Endothelial cell of umbilical vein (primary cell): ENCODE measurements at regions not wholly inside any gene's neighbourhood (a gene's known extent, or its start where the extent isn't known, plus 50 kb on each side); places are given as distances from the start of the nearest gene placed in this dataset.

Experiments
- BruUV-seq: library from RNA; stranded (reverse); fragments of 400-500 nt; replicated peaks from 2 replicates; lab custom pipeline; 2021; lab: Mats Ljungman, UMichigan
- CTCF ChIA-PET: fragments of 300-600, 350-600 bp; sonication (Branson Sonifier 250); formaldehyde crosslinking; loops from one replicate; lab custom pipeline; 2021; ENCODE audit warnings: antibody characterized with exemption, inconsistent platforms; lab: Charles Lee
- POLR2A ChIA-PET: fragments of 300-600, 350-600 bp; sonication (Branson Sonifier 250); formaldehyde crosslinking; loops from one replicate; lab custom pipeline; 2021; ENCODE audit warnings: antibody characterized with exemption, inconsistent platforms; lab: Charles Lee
- DNase-seq: peaks from one replicate; pipeline ENCODE4 v3.0.0-alpha.2; 2011; ENCODE audit warnings: low read depth, low spot score
- FAIRE-seq: peaks from 2 replicates; lab custom pipeline; 2011; peaks lifted over from hg19 to GRCh38; lab: Jason Lieb, UNC
- H2AFZ ChIP-seq: 2 replicates; pipeline ENCODE4 v1.6.0; 2012; ENCODE audit warnings: low read depth, low read length, control low read depth, inconsistent platforms
- H3K27ac ChIP-seq: 2 replicates; pipeline ENCODE4 v1.5.1; 2011; ENCODE audit warnings: low read depth, mild to moderate bottlenecking, control low read depth, low read length, moderate library complexity; ENCODE audit not compliant: insufficient read depth
- H3K27me3 ChIP-seq, 2 experiments: 2 replicates each; pipeline versions ENCODE4 v1.6.0 to v1.6.1; 2011; ENCODE audit warnings: low read length in 2 of 2, mixed read lengths in 1 of 2; ENCODE audit not compliant: control insufficient read depth in 2 of 2, insufficient read depth in 2 of 2
- H3K36me3 ChIP-seq, 2 experiments: 2 replicates in 1 of 2; 3 replicates in 1 of 2; pipeline ENCODE4 v1.5.1; 2011; ENCODE audit warnings: low read length in 2 of 2, mild to moderate bottlenecking in 1 of 2, moderate library complexity in 1 of 2; ENCODE audit not compliant: control insufficient read depth in 2 of 2, insufficient read depth in 2 of 2; ENCODE audit errors: extremely low read depth in 1 of 2
- H3K4me1 ChIP-seq: 3 replicates; pipeline ENCODE4 v1.5.1; 2011; ENCODE audit warnings: mild to moderate bottlenecking, low read length; ENCODE audit not compliant: control insufficient read depth, insufficient read depth; ENCODE audit errors: extremely low read depth
- H3K4me2 ChIP-seq: 2 replicates; pipeline ENCODE4 v1.6.1; 2011; ENCODE audit warnings: low read length, control low read depth, mixed read lengths; ENCODE audit not compliant: insufficient read depth
- H3K4me3 ChIP-seq, 3 experiments: fragments of 200-600 bp in 1 of 3; sonication (generic), shearing (Covaris generic) in 1 of 3; replicated peaks in 1 of 3; 2 replicates each; pipeline ENCODE4 v1.5.1; 2011 to 2016; ENCODE audit warnings: control low read depth in 3 of 3, low read length in 3 of 3, mild to moderate bottlenecking in 2 of 3, inconsistent platforms in 1 of 3, low read depth in 1 of 3, moderate library complexity in 1 of 3; ENCODE audit not compliant: insufficient read depth in 1 of 3
- H3K79me2 ChIP-seq: 2 replicates; pipeline ENCODE4 v1.6.0; 2012; ENCODE audit warnings: low read length, inconsistent platforms; ENCODE audit not compliant: control insufficient read depth, insufficient read depth
- H3K9ac ChIP-seq: replicated peaks from 2 replicates; pipeline ENCODE3; 2011; ENCODE audit warnings: low read length, control low read depth; ENCODE audit not compliant: insufficient read depth; ENCODE audit errors: extremely low read depth
- H3K9me1 ChIP-seq: replicated peaks from 3 replicates; pipeline ENCODE4 v1.6.0; 2011; ENCODE audit warnings: mild to moderate bottlenecking, low read length; ENCODE audit not compliant: control insufficient read depth, insufficient read depth; ENCODE audit errors: extremely low read depth
- H3K9me3 ChIP-seq: replicated peaks from 2 replicates; pipeline ENCODE4 v1.5.1; 2012; ENCODE audit warnings: low read length, inconsistent platforms; ENCODE audit not compliant: control insufficient read depth, insufficient read depth
- H4K20me1 ChIP-seq: replicated peaks from 2 replicates; pipeline ENCODE3; 2011; ENCODE audit warnings: mild to moderate bottlenecking, low read length; ENCODE audit not compliant: control insufficient read depth, insufficient read depth; ENCODE audit errors: extremely low read depth
- CTCF ChIP-seq, 2 donors: IDR thresholded peaks; 1 replicate in 1 of 2; 2 replicates in 1 of 2; pipeline ENCODE4 v1.5.1; 2011; ENCODE audit warnings: low read length in 2 of 2, mild to moderate bottlenecking in 2 of 2, moderate library complexity in 2 of 2, control low read depth in 1 of 2, inconsistent platforms in 1 of 2, low read depth in 1 of 2; ENCODE audit not compliant: insufficient read depth in 1 of 2; ENCODE audit errors: extremely low read depth in 1 of 2
- EZH2 ChIP-seq: IDR thresholded peaks from 2 replicates; pipeline ENCODE4 v1.6.1; 2012; ENCODE audit warnings: borderline replicate concordance, low read depth, mild to moderate bottlenecking, moderate library complexity, low read length, inconsistent platforms; ENCODE audit not compliant: severe bottlenecking
- FOS ChIP-seq: IDR thresholded peaks from 2 replicates; pipeline ENCODE4 v1.6.1; 2011; ENCODE audit warnings: mild to moderate bottlenecking, low read length, moderate library complexity, borderline replicate concordance; ENCODE audit not compliant: insufficient read depth
- GATA2 ChIP-seq: IDR thresholded peaks from 2 replicates; pipeline ENCODE4 v1.7.0; 2011; ENCODE audit warnings: low read depth, mild to moderate bottlenecking, moderate library complexity, mixed read lengths, low read length; ENCODE audit not compliant: insufficient read length, insufficient read depth
- JUN ChIP-seq: IDR thresholded peaks from 2 replicates; pipeline ENCODE4 v1.6.1; 2011; ENCODE audit warnings: borderline replicate concordance, low read depth; ENCODE audit not compliant: insufficient read length, insufficient read depth
- MYC ChIP-seq: IDR thresholded peaks from one replicate; pipeline ENCODE4 v1.6.1; 2011; ENCODE audit warnings: mild to moderate bottlenecking, low read depth, low read length
- POLR2A ChIP-seq: IDR thresholded peaks from 2 replicates; pipeline ENCODE4 v1.6.1; 2012; ENCODE audit warnings: low read depth, mild to moderate bottlenecking, control low read depth, low read length
- POLR2AphosphoS5 ChIP-seq: IDR thresholded peaks from 2 replicates; pipeline ENCODE4 v1.6.1; 2012; ENCODE audit warnings: low read depth, mild to moderate bottlenecking, control low read depth, low read length, moderate library complexity; ENCODE audit not compliant: insufficient read depth
- dilution Hi-C: fragments of 300-500 bp; cut with MboI; formaldehyde crosslinking; loops from one replicate; pipeline ENCODE4 v1.15.0; 2019; ENCODE audit warnings: low sequenced_read_pairs; ENCODE audit not compliant: extremely low pct_ligation_motif_present
- intact Hi-C: fragments of 100-400 bp; cut with micrococcal nuclease; formaldehyde crosslinking; loops from one replicate; pipeline ENCODE4 v1.10.0; 2022
- TF ChIP-seq, protein P1 (sequence below): IDR thresholded peaks from 2 replicates; pipeline ENCODE4 v1.6.1; 2011; ENCODE audit not compliant: insufficient read depth, insufficient read length

DNA sequence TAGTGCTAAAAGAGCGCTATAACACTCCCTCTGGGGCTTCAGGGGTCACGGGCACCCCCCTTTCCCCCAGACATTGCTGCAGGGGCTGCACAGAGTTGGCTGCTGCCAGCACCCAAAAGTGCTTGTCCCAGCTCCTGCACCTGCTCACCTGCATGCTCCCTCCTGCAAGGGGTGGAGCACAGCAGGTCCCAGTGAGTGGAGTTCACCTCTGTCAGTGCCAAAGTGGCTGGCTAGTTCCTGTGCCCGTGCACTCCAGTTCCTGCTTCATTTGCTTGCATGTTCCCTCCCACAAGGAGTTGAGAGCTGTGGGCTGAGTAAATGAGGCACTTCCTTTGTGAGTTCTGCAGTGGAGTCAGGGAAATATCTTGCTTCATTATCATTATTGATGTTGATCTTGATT is 476.9 kb downstream of the SQOR start:
- Histone ChIP-seq H4K20me1 (no peaks in the 10 kb centered on the region), H3K36me3 (no peaks in the 10 kb centered on the region), H3K4me1 (no peaks in the 10 kb centered on the region), H3K79me2 (no peaks in the 10 kb centered on the region), H3K9ac (no peak overlapping the region), H3K9me1 (no peaks in the 10 kb centered on the region), H3K9me3 (no peaks in the 10 kb centered on the region), H3K27ac (no peak overlapping the region), H3K27me3 (peaks cover 0 to 3% of the 10 kb centered on the region in 2 experiments), H3K4me2 (no peak overlapping the region), H2AFZ (no peak overlapping the region), H3K4me3 (no peak overlapping the region)
- dilution Hi-C loops (no loop called here), intact Hi-C loops (no loop called here)
- ChIA-PET POLR2A (no interaction called here), CTCF (no interaction called here)
- DNase-seq (no peak), FAIRE-seq (no peak)
- TF ChIP-seq JUN (no peak), GATA2 (no peak), MYC (no peak)
- TF ChIP-seq, protein P1, sequence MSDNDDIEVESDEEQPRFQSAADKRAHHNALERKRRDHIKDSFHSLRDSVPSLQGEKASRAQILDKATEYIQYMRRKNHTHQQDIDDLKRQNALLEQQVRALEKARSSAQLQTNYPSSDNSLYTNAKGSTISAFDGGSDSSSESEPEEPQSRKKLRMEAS, result no peak
- BruUV-seq, result no TSS peak

GRCh38 chr15:46117071-46117470 is 482.2 kb downstream of the SQOR start:
- Histone ChIP-seq H3K27me3 (peaks cover 0 to 3% of the 10 kb centered on the region in 2 experiments), H3K36me3 (no peaks in the 10 kb centered on the region), H3K4me1 (no peaks in the 10 kb centered on the region), H3K4me3 (no peak overlapping the region), H3K79me2 (no peaks in the 10 kb centered on the region), H4K20me1 (no peaks in the 10 kb centered on the region), H3K9me1 (no peaks in the 10 kb centered on the region), H3K4me2 (no peak overlapping the region), H3K9me3 (no peaks in the 10 kb centered on the region), H3K27ac (no peak overlapping the region), H3K9ac (no peak overlapping the region), H2AFZ (no peak overlapping the region)
- DNase-seq, result no peak
- intact Hi-C loops (no loop called here), dilution Hi-C loops (no loop called here)
- no TSS peak for BruUV-seq
- TF ChIP-seq POLR2A, result no peak
- TF ChIP-seq CTCF (IDR thresholded peaks at IDR 0.05; ENCODE audit: extremely low read depth in 1 of 2, insufficient read depth in 1 of 2, low read depth in 1 of 2, low read length in 2 of 2), result no peak
- no peak for TF ChIP-seq GATA2
- no peak for TF ChIP-seq EZH2
- TF ChIP-seq FOS, result no peak
- TF ChIP-seq MYC, result no peak
- TF ChIP-seq, protein P1, result no peak
- no peak for TF ChIP-seq JUN
- no peak for TF ChIP-seq POLR2AphosphoS5
- ChIA-PET CTCF (no interaction called here), POLR2A (no interaction called here)
- no peak for FAIRE-seq
